Mucosa of stomach (tissue), 1 donor: ENCODE measurements at regions not wholly inside any gene's neighbourhood (a gene's known extent, or its start where the extent isn't known, plus 50 kb on each side); places are given as distances from the start of the nearest gene placed in this dataset.
"Not testable (repeated sequence)": the region's sequence is repeated elsewhere in the genome, so short reads cannot be mapped to it uniquely, and the experiment has no call there.

ENCODE experiments used
- H3K27me3 ChIP-seq: one replicate; pipeline ENCODE4 v1.7.0; 2013; ENCODE audit warnings: mild to moderate bottlenecking, low read length; ENCODE audit not compliant: control insufficient read depth, insufficient read depth
- H3K36me3 ChIP-seq: one replicate; pipeline ENCODE4 v1.7.0; 2013; ENCODE audit warnings: low read length; ENCODE audit not compliant: control insufficient read depth, insufficient read depth
- H3K4me1 ChIP-seq: one replicate; pipeline ENCODE4 v1.7.0; 2013; ENCODE audit warnings: mild to moderate bottlenecking, low read length; ENCODE audit not compliant: control insufficient read depth, insufficient read depth
- H3K4me3 ChIP-seq: one replicate; pipeline ENCODE4 v1.7.0; 2013; ENCODE audit warnings: low read length
- H3K9ac ChIP-seq: one replicate; pipeline ENCODE4 v1.7.0; 2013; ENCODE audit warnings: mild to moderate bottlenecking, low read length, moderate library complexity
- H3K9me3 ChIP-seq: one replicate; pipeline ENCODE4 v1.7.0; 2013; ENCODE audit warnings: mild to moderate bottlenecking, low read length, moderate library complexity; ENCODE audit not compliant: control insufficient read depth
- donor health status: Pancreatic carcinoma.

GRCh38 chr12:67892259-67893021, 96.8 kb upstream of the IFNG-AS1 start:
- H3K4me3 ChIP-seq: no peak overlapping the region
- no peaks in the 10 kb centered on the region for H3K36me3 ChIP-seq
- H3K4me1 ChIP-seq: peaks cover 7% of the 10 kb centered on the region
- H3K27me3 ChIP-seq: no peaks in the 10 kb centered on the region
- no peak overlapping the region for H3K9ac ChIP-seq
- no peaks in the 10 kb centered on the region for H3K9me3 ChIP-seq

- Histone ChIP-seq H3K9ac (no peak overlapping the region), H3K27me3 (no peaks in the 10 kb centered on the region), H3K4me1 (peaks cover 7% of the 10 kb centered on the region), H3K4me3 (no peak overlapping the region), H3K9me3 (no peaks in the 10 kb centered on the region), H3K36me3 (no peaks in the 10 kb centered on the region)
Observed at GRCh38 chr12:67893022-67893580, 96.1 kb upstream of the IFNG-AS1 start.

GRCh38 chr12:67900418-67900817, 88.8 kb upstream of the IFNG-AS1 start:
- not testable (repeated sequence) for H3K36me3 ChIP-seq, H3K4me1 ChIP-seq, H3K27me3 ChIP-seq, H3K9ac ChIP-seq, H3K4me3 ChIP-seq, H3K9me3 ChIP-seq

GRCh38 chr12:67909091-67909531, 80.1 kb upstream of the IFNG-AS1 start:
- Histone ChIP-seq H3K36me3 (no peaks in the 10 kb centered on the region), H3K9ac (no peak overlapping the region), H3K4me1 (peaks cover 5% of the 10 kb centered on the region), H3K27me3 (no peaks in the 10 kb centered on the region), H3K4me3 (no peak overlapping the region), H3K9me3 (no peaks in the 10 kb centered on the region)

GRCh38 chr12:67909681-67910080, 79.6 kb upstream of the IFNG-AS1 start:
- H3K27me3 ChIP-seq: no peaks in the 10 kb centered on the region
- no peak overlapping the region for H3K9ac ChIP-seq
- no peak overlapping the region for H3K4me3 ChIP-seq
- peaks cover 5% of the 10 kb centered on the region for H3K4me1 ChIP-seq
- no peaks in the 10 kb centered on the region for H3K36me3 ChIP-seq
- H3K9me3 ChIP-seq: no peaks in the 10 kb centered on the region

- no peak overlapping the region for H3K4me3 ChIP-seq
Observed at GRCh38 chr12:67910360-67911274, 78.6 kb upstream of the IFNG-AS1 start.

GRCh38 chr12:67911275-67911600, 78.0 kb upstream of the IFNG-AS1 start:
- H3K27me3 ChIP-seq: no peaks in the 10 kb centered on the region
- no peak overlapping the region for H3K9ac ChIP-seq
- no peak overlapping the region for H3K4me3 ChIP-seq
- H3K4me1 ChIP-seq: peaks cover 8% of the 10 kb centered on the region
- no peaks in the 10 kb centered on the region for H3K9me3 ChIP-seq
- H3K36me3 ChIP-seq: no peaks in the 10 kb centered on the region

More at GRCh38 chr12:67910360-67911274, 78.6 kb upstream of the IFNG-AS1 start:
- no peaks in the 10 kb centered on the region for H3K36me3 ChIP-seq
- no peaks in the 10 kb centered on the region for H3K27me3 ChIP-seq
- no peaks in the 10 kb centered on the region for H3K9me3 ChIP-seq
- H3K4me1 ChIP-seq: peaks cover 5% of the 10 kb centered on the region
- H3K9ac ChIP-seq: no peak overlapping the region

- H3K9ac ChIP-seq: no peak overlapping the region
- H3K9me3 ChIP-seq: no peaks in the 10 kb centered on the region
Observed at GRCh38 chr12:67911789-67912188, 77.5 kb upstream of the IFNG-AS1 start.

GRCh38 chr12:67915335-67915851, 73.9 kb upstream of the IFNG-AS1 start:
- Histone ChIP-seq H3K4me1 (peaks cover 23% of the 10 kb centered on the region), H3K27me3 (no peaks in the 10 kb centered on the region), H3K9me3 (no peaks in the 10 kb centered on the region), H3K4me3 (no peak overlapping the region), H3K9ac (no peak overlapping the region), H3K36me3 (no peaks in the 10 kb centered on the region)

More at GRCh38 chr12:67911789-67912188, 77.5 kb upstream of the IFNG-AS1 start:
- Histone ChIP-seq H3K4me3 (no peak overlapping the region), H3K36me3 (no peaks in the 10 kb centered on the region), H3K4me1 (peaks cover 11% of the 10 kb centered on the region), H3K27me3 (no peaks in the 10 kb centered on the region)

GRCh38 chr12:67916266-67916970, 72.8 kb upstream of the IFNG-AS1 start:
- Histone ChIP-seq H3K36me3 (no peaks in the 10 kb centered on the region), H3K27me3 (no peaks in the 10 kb centered on the region), H3K9ac (no peak overlapping the region), H3K9me3 (no peaks in the 10 kb centered on the region), H3K4me3 (no peak overlapping the region), H3K4me1 (peaks cover 31% of the 10 kb centered on the region)

- no peak overlapping the region for H3K9ac ChIP-seq
- H3K4me1 ChIP-seq: peaks cover 29% of the 10 kb centered on the region
- H3K9me3 ChIP-seq: no peaks in the 10 kb centered on the region
- H3K4me3 ChIP-seq: no peak overlapping the region
- no peaks in the 10 kb centered on the region for H3K36me3 ChIP-seq
- no peaks in the 10 kb centered on the region for H3K27me3 ChIP-seq
Observed at GRCh38 chr12:67917811-67918210, 71.4 kb upstream of the IFNG-AS1 start.
